GM12878 (cell line): ENCODE measurements at regions not wholly inside any gene's neighbourhood (a gene's known extent, or its start where the extent isn't known, plus 50 kb on each side); places are given as distances from the start of the nearest gene placed in this dataset.

Experiments used
- MXI1 ChIP-seq: fragments of 150-350 bp; IDR thresholded peaks from 2 replicates; pipeline ENCODE4 v1.6.1; 2011; ENCODE audit warnings: low read depth, mild to moderate bottlenecking, inconsistent platforms, low read length, improper control_type of control experiment
- TF ChIP-seq, protein P1 (sequence below), 3 experiments: IDR thresholded peaks in 2 of 3; conservative IDR thresholded peaks in 1 of 3; 2 replicates each; pipeline ENCODE4 v1.5.1; 2011; ENCODE audit warnings: low read depth in 3 of 3, low read length in 3 of 3, mild to moderate bottlenecking in 3 of 3, control low read depth in 2 of 3, moderate library complexity in 2 of 3, inconsistent platforms in 1 of 3, mixed read lengths in 1 of 3; ENCODE audit not compliant: control insufficient read depth in 2 of 3, insufficient read depth in 1 of 3; ENCODE audit errors: extremely low read depth in 1 of 3

DNA sequence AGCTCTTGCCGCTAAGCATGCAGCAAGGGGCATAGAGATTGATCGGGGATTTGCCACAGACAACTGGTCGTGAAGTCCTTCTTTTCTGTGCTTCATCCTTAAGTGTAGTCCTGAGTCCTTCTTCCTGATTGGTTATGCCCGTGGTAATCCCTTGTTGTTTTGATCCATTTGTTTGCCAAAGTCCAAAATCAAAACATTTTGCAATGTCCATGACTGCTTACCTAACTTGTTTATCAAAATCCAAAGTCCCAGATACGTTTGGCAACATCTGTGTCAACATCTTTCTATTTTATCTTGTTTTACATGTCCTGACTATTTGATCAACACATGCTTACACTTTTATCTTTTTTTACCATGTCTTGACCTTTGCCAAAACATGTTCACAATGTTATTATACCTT, 229.0 kb upstream of the ZNF804A start:
- TF ChIP-seq, protein P1, sequence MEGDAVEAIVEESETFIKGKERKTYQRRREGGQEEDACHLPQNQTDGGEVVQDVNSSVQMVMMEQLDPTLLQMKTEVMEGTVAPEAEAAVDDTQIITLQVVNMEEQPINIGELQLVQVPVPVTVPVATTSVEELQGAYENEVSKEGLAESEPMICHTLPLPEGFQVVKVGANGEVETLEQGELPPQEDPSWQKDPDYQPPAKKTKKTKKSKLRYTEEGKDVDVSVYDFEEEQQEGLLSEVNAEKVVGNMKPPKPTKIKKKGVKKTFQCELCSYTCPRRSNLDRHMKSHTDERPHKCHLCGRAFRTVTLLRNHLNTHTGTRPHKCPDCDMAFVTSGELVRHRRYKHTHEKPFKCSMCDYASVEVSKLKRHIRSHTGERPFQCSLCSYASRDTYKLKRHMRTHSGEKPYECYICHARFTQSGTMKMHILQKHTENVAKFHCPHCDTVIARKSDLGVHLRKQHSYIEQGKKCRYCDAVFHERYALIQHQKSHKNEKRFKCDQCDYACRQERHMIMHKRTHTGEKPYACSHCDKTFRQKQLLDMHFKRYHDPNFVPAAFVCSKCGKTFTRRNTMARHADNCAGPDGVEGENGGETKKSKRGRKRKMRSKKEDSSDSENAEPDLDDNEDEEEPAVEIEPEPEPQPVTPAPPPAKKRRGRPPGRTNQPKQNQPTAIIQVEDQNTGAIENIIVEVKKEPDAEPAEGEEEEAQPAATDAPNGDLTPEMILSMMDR (IDR thresholded peaks at IDR 0.05 in 2 of 3, conservative IDR thresholded peaks at IDR 0.05 in 1 of 3; ENCODE audit: control insufficient read depth in 2 of 3, extremely low read depth in 1 of 3, insufficient read depth in 1 of 3, low read depth in 3 of 3, low read length in 3 of 3), result no peak
- TF ChIP-seq MXI1, result no peak
